ENCODE measurements at regions not wholly inside any gene's neighbourhood (a gene's known extent, or its start where the extent isn't known, plus 50 kb on each side); places are given as distances from the start of the nearest gene placed in this dataset.
"Not testable (repeated sequence)": the region's sequence is repeated elsewhere in the genome, so short reads cannot be mapped to it uniquely, and the experiment has no call there.

DNA sequence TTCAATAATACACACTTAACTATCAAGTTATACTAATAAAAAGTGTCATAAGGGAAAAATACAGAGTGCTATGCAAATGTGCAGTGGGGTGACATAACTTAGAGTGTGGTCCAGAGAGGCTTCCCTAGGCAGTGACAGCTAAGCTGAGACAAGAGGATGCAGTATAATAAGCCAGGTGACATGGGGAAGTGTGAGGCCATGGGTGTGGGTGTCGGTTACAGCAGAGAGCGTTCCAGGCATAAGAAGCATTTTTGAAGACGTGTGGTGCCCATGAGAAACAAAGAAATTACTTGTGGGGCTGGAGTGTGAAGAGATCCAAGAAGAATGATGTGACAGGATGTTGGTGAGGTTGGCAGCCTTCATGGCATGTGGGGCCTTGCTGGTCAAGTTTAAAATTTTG lies 78.1 kb upstream of the PICALM start:
- no peak for DNase-seq

DNA sequence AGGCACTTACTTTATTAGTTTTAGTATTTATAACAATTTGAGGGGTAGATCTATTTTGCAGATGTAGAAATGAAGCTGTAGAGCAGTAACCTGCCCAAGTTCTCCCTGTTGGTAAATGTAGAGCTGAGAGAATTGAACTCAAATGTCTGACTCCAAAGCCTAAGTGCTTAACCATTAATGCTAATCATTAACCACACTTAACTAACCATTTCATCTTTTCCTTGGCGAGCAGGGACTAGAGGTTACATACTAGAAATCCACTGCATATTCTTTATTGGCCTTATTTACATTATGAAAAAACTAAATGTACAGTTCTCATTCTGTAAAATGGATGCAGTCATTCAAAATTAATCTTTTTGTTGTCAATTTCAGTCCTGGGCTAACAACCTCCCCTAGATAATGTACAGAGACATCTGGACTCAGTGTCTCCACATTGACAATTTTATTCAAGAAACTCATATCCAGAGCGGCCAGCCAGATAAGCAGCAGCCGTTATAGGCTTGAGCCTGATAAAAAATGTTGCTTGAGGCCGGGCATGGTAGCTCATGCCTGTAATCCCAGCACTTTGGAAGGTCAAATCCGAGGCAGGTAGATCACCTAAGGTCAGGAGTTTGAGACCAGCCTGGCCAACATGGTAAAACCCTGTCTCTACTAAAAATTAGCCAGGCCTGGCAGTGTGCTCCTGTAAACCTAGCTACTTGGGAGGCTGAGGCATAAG lies 76.7 kb upstream of the PICALM start:
- no peak for DNase-seq

DNA sequence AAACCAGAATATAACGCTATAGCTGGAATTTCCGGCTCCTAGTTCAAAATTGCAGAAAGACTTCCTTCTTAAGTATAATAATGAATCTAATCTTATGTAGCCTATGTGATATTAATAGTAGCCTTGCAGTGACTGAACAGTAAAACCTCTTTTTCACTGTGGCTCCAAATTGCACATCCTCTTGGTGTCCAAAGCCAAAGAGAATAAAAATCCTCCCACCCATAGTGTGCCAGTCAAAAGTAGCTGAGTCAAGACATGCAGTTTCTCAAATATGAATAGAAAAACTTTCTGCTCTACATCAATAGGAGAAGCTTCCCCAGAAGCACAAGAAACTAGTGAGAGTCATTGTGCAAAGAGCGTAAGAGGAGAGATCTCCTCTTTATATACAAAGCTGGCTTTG lies 76.0 kb upstream of the PICALM start:
- DNase-seq: no peak

- not testable (repeated sequence) for DNase-seq
These were observed 75.2 kb upstream of the PICALM start for GRCh38 chr11:86144087-86144486.

- no peak for DNase-seq
These were observed 74.5 kb upstream of the PICALM start for GRCh38 chr11:86143087-86144030.

- DNase-seq: no peak
These were observed 73.3 kb upstream of the PICALM start for GRCh38 chr11:86142170-86142569.

DNA sequence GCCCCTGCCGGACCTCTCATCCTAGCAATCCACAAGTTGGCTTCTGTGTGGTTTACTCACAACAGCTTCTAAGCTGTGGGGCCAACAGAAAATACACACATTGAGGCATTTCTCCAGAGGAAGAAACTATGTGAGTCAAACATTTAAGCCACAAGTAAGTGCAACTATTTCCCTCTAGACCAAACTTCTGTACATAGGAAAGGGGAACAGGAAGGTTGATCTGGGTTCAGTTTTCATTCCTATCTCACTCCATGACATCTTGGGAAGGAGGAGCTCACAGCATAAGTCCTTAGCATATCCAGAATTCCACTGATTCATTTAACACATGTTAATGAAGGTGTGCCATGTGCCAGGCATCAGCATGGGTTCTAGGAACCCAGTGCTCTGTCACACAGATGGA lies 72.8 kb upstream of the PICALM start:
- no peak for DNase-seq

GRCh38 chr11:86140334-86140990 lies 71.6 kb upstream of the PICALM start:
- no peak for DNase-seq

DNA sequence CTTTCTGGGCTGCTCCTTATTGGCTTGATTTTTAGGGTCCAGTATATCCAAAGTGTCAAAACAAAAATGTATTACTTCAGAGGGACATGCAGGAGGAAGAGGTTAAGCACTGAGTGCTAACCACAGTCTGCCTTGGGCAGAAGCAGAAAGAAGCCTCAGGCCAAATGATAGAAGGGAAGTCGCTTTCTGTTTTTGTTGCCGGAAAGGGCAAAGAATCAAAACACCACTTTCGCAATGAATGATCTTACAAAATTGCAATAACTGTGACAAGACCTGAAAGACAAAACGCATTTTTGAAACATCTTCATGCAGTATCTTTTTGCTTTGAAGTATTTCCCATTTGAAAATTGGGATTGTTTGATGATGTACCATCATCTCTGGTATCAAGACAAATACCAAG lies 70.1 kb upstream of the PICALM start:
- DNase-seq: no peak

DNA sequence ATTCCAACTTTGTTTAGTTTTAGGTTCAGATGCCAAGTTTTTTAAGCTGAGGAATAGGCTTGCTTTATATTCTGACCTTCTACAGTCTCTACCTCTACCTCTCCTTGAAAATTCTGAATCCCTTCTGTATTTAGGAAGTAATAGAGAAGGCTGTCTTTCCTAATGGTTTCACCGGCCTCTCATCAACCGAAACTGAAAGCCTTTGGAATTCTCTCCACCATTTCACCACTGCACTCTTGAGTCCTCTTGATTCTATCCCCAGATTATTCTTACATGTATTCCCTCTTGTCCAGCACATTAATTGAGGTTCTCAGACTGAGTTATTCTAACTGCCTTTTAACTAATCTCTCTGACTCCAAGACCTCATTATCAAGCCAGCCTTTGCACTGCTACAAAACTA lies 67.7 kb upstream of the PICALM start:
- no peak for DNase-seq

DNA sequence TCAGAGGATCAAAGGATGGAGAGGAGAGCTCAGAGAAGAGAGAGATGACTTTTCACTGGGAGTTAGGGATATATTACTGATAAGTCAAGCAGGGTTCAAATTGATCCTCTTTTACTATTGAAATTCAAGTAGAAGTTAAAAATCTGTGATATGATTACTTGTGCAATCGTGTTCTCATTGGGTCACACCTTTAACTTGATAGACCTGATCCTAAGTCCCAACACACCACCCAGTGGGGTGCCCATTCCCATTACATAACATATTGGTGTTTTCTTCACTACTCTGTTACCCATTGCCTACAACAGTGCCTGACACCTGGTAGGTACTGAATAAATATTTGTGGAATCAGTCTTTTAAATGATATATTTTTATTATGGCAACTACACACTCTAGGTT lies 66.4 kb upstream of the PICALM start:
- DNase-seq: no peak

DNA sequence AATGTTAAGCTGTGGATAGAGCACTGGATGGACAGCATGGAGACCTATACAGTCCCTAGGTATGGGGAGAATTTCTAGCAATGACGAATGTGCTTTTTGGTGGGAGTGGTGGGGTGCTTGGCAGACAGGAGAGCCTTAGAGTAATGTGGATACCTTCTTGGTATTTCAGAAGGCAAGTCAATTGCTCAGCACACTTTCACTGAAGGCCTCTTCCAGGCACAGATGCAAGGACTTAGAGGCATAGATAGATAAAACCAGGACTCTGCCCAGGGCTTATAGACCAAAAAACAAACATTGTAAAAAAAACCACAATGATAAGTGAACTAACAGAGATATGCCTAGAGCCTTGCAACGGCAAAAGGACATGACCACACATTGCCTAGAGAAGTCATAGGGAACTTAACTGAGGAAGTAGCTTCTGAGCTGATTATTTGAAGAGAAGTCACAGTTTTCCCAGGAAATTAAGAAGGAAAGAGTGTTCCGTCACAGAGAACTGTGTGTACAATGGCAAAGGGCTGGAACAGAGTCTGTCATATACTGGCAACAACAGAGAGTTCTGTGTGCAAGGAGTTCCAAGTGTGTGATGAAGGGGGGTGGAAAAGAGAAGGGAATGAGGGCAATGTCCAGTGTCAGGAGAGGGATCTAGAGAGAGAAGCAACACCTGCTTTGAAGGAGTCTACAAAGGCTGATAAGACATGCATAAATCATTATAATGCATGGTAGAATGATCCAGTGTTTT lies 65.9 kb upstream of the PICALM start:
- no peak for DNase-seq

GRCh38 chr11:86132667-86133249 lies 63.9 kb upstream of the PICALM start:
- DNase-seq: no peak

DNA sequence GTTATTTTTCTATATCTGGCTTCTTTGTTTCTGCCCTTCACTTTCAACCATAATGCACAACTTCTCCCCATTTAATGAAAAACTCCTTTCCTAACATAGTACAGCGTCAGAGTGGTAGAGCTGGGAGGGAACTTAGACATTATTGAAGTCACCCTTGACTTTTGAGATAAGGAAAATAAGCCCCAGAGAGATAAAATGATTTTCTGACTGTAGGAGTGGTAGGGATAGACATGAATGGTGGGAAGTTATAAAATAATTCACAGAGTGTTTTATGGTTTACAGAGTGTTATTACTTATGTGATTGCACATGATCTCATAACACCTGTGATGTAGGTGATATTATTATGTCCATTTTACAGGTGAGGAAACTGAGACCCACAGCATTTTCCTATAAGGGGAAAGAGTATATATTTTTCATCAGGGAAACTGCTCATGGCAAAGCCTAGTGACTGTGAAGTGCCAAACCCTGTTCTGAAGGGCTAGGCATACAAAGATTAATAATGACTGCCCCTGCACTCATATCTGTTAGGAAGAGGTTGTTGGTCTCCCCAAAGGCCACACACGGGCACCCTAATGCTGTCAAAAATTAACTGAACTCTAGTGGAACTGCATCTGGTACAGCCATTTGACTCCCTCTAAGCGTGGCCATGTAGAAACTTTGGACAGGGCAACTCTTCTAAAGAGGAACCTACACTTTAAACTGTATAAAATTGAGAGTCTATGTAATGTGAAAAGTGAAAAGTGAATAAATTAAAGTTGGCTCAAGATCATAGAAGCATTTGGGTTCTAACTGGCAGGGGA lies 61.1 kb upstream of the PICALM start:
- no peak for DNase-seq

DNA sequence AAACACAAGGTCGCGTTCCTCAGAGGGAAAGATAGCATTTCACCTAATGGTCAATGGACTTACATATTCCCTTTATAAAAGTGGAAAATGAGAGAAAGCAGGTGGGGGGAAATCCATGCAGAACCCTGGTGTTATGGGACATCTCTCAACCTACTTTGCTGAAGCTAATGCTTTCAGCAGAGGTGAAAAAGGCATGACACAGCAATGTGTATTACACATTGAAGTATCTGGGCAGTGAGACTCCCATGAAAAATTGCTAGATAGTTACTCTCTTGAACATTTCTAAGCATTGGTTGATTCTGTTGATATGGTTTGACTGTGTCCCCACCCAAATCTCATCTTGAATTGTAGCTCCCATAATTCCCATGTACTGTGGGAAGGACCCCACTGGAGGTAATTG lies 60.0 kb upstream of the PICALM start:
- no peak for DNase-seq

- DNase-seq: no peak
These were observed 58.0 kb upstream of the PICALM start for GRCh38 chr11:86126862-86127261.

DNA sequence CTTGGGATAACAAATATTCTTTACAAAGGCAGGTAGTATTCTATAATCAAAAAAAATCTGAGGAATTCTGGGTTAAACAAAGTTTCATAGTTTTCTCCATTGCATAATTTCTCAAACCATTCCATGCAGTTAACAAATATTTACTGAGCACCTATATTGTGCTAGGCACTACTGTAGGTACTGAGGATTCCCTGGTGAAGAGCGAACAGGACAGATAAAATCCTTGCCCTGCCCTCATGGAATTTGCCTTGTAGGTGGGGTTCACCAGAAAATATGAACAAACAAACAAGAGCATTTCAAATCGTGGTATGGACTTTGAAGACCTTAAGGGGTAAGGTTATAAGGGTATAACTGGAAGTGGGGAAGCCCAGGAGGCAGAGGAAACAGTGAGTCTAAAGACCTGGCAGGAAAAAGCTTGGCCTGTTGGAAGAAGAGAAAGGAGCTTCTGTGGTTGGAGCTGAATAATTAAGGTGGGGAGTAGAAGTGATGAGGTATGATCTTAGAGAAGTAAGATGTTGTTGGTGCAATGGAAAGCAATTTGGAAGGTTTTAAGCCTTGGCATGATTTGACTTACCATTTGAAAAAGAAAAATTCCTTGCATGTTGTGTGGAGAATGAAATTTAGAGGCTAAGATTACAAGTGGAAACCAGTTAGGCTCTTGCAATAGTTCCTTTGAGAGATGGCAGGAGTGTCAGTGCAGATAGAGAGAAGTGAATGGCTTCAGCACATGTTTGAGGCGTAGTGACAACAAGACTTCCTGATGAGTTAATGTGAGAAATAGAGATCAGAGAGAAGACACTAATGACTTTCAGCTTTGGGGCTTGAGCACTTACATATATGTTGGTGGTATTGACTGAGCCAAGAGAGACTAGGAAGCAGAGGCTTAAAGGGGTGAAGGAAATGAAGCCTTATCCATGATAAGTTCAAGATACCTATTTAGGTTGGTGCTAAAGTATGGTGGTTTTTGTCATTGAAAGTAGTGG lies 55.7 kb upstream of the PICALM start:
- no peak for DNase-seq

DNA sequence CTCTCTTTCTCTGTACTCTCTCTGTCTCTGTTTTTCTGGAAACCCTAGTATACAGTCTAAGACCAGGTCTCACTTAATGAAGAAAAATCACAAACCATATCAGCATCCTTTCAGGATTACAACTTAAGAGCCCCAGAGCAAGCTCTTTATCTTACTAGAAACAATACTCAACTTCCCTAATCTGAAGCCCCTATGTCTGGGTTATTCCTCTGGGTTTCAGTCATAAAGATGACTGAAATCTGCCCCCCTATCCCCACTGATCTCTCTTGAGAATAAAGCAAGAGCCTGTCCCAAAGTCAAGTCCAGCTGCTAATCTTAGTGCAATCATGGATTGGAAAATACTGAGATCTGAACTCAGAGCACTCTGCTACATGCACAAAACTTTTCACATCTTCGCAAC lies 53.9 kb upstream of the PICALM start:
- DNase-seq: no peak

DNA sequence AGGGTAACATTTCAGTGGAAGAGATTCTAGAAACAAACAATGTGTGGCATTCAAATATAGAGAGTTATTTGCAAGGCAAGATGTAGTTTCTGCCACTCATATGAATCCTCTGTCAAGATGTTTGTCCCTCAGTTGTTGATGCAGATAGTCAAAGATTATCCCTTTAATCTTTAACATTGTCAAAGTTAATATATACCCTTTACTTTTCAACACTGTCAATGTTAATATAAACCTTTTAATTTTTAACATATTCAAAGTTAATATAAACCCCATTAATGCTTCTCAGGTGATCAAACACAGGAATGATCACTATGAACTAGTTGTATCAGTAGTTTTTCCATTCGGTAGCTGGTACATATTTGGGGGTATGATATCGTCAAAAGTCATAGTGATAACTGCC lies 51.9 kb upstream of the PICALM start:
- DNase-seq: no peak

GRCh38 chr11:86119906-86120305 lies 51.0 kb upstream of the PICALM start:
- no peak for DNase-seq

Measured in left kidney (tissue), 1 donor.